Esophagus squamous epithelium (tissue), 5 donors: ENCODE measurements at regions not wholly inside any gene's neighbourhood (a gene's known extent, or its start where the extent isn't known, plus 50 kb on each side); places are given as distances from the start of the nearest gene placed in this dataset.

Experiments used
- DNase-seq: peaks from one replicate; lab custom pipeline; 2025; lab: John Stamatoyannopoulos, UW
- H3K27ac ChIP-seq, 4 donors: fragments of 200-600 bp; sonication (generic); one replicate each; pipeline ENCODE4 v1.5.1; 2016 to 2019; ENCODE audit warnings: mild to moderate bottlenecking in 1 of 4
- H3K27me3 ChIP-seq, 4 donors: fragments of 200-600 bp; sonication (generic); 1 replicate in 3 of 4; 2 replicates in 1 of 4; pipeline versions ENCODE4 v1.5.1 to v1.6.0; 2017 to 2021; ENCODE audit warnings: antibody characterized with exemption in 1 of 4
- H3K36me3 ChIP-seq, 3 donors: fragments of 200-600 bp; sonication (generic); one replicate each; pipeline ENCODE4 v1.5.1; 2016 to 2019
- H3K4me1 ChIP-seq, 3 donors: fragments of 200-600 bp; sonication (generic); one replicate each; pipeline ENCODE4 v1.5.1; 2017 to 2019
- H3K4me3 ChIP-seq, 4 donors: fragments of 200-600 bp; sonication (generic); 1 replicate in 3 of 4; 2 replicates in 1 of 4; pipeline ENCODE4 v1.5.1; 2016 to 2019; ENCODE audit warnings: mild to moderate bottlenecking in 2 of 4, moderate library complexity in 1 of 4
- H3K9me3 ChIP-seq, 3 donors: fragments of 200-600 bp; sonication (generic); one replicate each; pipeline ENCODE4 v1.5.1; 2016 to 2019
- POLR2A ChIP-seq, 4 donors: fragments of 450-650 bp; IDR thresholded peaks; one replicate each; pipeline ENCODE4 v1.6.1; 2017; ENCODE audit warnings: antibody characterized with exemption in 4 of 4, mild to moderate bottlenecking in 4 of 4, moderate library complexity in 3 of 4
- WGBS, 2 donors: methylation state at CpG; one replicate each; pipeline ENCODE4 v1.1.5; 2018; 5-methylcytosine and 5-hydroxymethylcytosine counted together
- intact Hi-C: fragments of 100-400 bp; cut with DNase I; formaldehyde crosslinking; loops from one replicate; pipeline ENCODE4 v1.15.0; 2022
- TF ChIP-seq, protein P1 (sequence below), 6 experiments: fragments of 450-650 bp in 4 of 6; fragments of 200-600 bp in 2 of 6; sonication (generic) in 2 of 6; IDR thresholded peaks; one replicate each; pipeline ENCODE4 v1.5.1; 2016 to 2019; ENCODE audit warnings: antibody characterized with exemption in 6 of 6, mild to moderate bottlenecking in 4 of 6, moderate library complexity in 4 of 6
- donor health status: DM: yes; HTN: yes; CAD: no.

DNA sequence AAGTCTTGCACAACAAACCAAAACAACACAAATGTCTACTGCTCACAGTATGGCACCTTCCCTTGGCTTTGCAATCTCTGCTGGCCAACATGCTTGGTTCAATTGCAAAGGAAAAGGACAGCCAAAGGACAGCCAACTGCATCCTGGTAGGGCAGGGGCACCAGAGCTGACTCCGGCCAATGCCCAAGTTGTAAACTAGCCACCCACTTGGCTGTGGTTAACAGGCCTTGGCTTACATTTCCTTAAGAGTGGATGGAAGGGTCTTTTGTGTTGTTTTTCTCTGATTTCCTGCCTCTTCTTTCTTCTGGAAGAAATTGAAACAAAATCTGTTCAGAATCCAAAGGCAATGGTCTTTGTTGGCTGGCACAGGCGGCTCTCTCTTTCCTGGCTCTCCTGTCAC lies 119.1 kb upstream of the TRIB2 start:
- Histone ChIP-seq H3K9me3 (no peaks in the 10 kb centered on the region), H3K4me1 (no peaks in the 10 kb centered on the region), H3K27ac (no peak overlapping the region), H3K4me3 (no peak overlapping the region), H3K36me3 (no peaks in the 10 kb centered on the region), H3K27me3 (no peaks in the 10 kb centered on the region)
- DNase-seq = no peak
- intact Hi-C loops = no loop called here
- no peak for TF ChIP-seq POLR2A (IDR thresholded peaks at IDR 0.05)
- TF ChIP-seq, protein P1, sequence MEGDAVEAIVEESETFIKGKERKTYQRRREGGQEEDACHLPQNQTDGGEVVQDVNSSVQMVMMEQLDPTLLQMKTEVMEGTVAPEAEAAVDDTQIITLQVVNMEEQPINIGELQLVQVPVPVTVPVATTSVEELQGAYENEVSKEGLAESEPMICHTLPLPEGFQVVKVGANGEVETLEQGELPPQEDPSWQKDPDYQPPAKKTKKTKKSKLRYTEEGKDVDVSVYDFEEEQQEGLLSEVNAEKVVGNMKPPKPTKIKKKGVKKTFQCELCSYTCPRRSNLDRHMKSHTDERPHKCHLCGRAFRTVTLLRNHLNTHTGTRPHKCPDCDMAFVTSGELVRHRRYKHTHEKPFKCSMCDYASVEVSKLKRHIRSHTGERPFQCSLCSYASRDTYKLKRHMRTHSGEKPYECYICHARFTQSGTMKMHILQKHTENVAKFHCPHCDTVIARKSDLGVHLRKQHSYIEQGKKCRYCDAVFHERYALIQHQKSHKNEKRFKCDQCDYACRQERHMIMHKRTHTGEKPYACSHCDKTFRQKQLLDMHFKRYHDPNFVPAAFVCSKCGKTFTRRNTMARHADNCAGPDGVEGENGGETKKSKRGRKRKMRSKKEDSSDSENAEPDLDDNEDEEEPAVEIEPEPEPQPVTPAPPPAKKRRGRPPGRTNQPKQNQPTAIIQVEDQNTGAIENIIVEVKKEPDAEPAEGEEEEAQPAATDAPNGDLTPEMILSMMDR (IDR thresholded peaks at IDR 0.05) = no peak
- WGBS, 2 donors = 94 to 95% methylated on average over 2 of the region's 2 CpGs

DNA sequence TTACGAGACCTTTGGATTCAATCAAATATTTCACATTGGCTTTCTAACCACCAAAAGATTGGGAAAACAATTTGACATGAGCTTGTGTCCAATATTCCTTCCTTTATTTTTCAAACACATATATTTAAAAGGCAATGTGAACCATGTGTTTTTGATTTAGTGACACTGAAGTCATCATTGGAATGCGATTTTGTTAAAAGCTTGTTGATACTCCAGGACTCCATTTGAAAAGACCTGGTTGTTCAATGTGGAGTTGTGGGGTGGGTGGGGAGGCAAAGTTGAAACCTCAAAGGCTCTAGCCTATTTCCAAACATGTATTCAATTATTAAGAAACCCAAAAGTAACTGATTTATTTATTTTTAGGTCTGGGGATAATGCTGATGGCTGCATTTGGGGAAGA lies 114.1 kb upstream of the TRIB2 start:
- intact Hi-C loops = no loop called here
- Histone ChIP-seq H3K27me3 (peaks cover 0 to 4% (median 0%) of the 10 kb centered on the region in 4 donors), H3K4me1 (no peaks in the 10 kb centered on the region), H3K27ac (no peak overlapping the region), H3K9me3 (no peaks in the 10 kb centered on the region), H3K4me3 (no peak overlapping the region), H3K36me3 (no peaks in the 10 kb centered on the region)
- DNase-seq = no peak
- TF ChIP-seq POLR2A (IDR thresholded peaks at IDR 0.05) = no peak
- TF ChIP-seq, protein P1 (IDR thresholded peaks at IDR 0.05) = no peak
- 85 to 86% methylated on average over 2 of the region's 2 CpGs for WGBS, 2 donors

DNA sequence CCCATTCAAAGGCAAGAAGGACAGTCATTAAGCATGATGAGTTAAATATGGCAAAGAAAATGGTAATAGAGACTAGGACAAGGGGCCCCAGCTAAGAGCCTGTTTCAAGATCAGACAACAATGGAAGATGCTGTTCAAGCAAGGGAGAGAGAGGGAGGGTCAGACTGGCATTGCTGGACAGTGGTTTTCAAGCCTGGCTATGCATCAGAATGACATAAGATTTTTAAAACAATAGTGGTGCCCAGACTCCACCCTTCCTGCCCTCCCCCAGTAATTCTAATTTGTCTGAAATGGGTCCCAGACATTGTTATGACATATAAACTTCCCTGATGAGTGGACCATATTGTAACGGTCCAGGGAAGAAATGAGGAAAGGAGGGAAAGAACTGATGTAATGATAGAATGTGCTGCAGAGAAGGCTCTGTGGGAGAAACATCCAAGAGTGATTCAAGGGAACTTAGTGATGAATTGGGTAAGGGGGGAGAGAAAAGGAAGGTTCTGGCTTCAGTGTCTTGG lies 112.9 kb upstream of the TRIB2 start:
- intact Hi-C loops = no loop called here
- H3K36me3 ChIP-seq = no peaks in the 10 kb centered on the region
- H3K9me3 ChIP-seq = no peaks in the 10 kb centered on the region
- WGBS, 2 donors = 50 to 74% methylated on average over 1 of the region's 1 CpG
- no peak overlapping the region for H3K4me3 ChIP-seq
- DNase-seq = no peak
- no peak for TF ChIP-seq POLR2A (IDR thresholded peaks at IDR 0.05)
- TF ChIP-seq, protein P1 (IDR thresholded peaks at IDR 0.05) = no peak
- no peak overlapping the region for H3K27ac ChIP-seq
- no peaks in the 10 kb centered on the region for H3K4me1 ChIP-seq
- peaks cover 0 to 4% (median 0%) of the 10 kb centered on the region in 4 donors for H3K27me3 ChIP-seq

DNA sequence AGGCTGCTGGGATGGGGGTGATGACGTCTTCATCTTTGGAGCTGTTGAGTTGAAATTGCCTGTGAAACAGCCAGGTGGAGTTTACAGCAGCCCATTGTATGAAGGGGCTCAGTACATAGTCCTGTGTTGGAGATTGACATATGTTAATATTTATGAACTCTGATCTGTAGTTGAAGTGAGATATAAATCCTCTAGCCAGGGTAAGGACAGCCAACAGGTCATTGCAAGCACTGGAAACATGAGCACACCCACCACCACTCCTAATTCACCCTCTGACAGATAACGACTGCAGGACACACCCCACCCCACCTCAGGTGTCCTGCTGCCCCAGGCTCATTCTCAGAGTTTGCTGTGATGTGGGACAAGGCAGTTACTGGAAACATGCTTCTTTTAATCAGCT lies 112.4 kb upstream of the TRIB2 start:
- 59 to 62% methylated on average over 2 of the region's 2 CpGs for WGBS, 2 donors

DNA sequence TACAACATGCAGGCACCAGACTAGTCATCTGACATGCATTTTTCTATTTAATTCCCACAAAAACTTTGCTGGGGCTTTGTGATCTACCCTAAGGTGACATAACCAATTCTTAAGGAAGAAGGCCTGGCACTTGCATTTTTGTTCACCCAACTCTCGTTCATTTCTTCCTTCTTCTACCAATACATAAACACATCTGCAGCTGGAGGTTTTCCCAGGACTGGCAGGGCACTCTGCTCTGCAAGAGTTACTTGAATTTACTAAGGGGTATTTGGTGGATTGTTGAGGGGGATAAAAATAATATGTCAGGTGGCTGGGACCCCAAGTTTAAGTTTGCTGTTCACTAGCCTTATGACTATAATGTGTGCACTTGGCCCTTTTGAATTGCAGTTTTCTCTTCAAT lies 111.4 kb upstream of the TRIB2 start:
- no peaks in the 10 kb centered on the region for H3K9me3 ChIP-seq
- 79 to 100% methylated on average over 1 of the region's 1 CpG for WGBS, 2 donors
- H3K27me3 ChIP-seq = peaks cover 0 to 4% (median 0%) of the 10 kb centered on the region in 4 donors
- H3K4me3 ChIP-seq = no peak overlapping the region
- intact Hi-C loops = no loop called here
- no peaks in the 10 kb centered on the region for H3K36me3 ChIP-seq
- no peak for DNase-seq
- no peaks in the 10 kb centered on the region for H3K4me1 ChIP-seq
- no peak overlapping the region for H3K27ac ChIP-seq
- TF ChIP-seq, protein P1 (IDR thresholded peaks at IDR 0.05) = no peak
- no peak for TF ChIP-seq POLR2A (IDR thresholded peaks at IDR 0.05)

More for the DNA sequence above, 112.4 kb upstream of the TRIB2 start:
- peaks cover 0 to 4% (median 0%) of the 10 kb centered on the region in 4 donors for H3K27me3 ChIP-seq
- no peak for DNase-seq
- no peaks in the 10 kb centered on the region for H3K9me3 ChIP-seq
- H3K27ac ChIP-seq = no peak overlapping the region
- H3K4me3 ChIP-seq = no peak overlapping the region
- H3K4me1 ChIP-seq = no peaks in the 10 kb centered on the region
- intact Hi-C loops = no loop called here
- H3K36me3 ChIP-seq = no peaks in the 10 kb centered on the region
- no peak for TF ChIP-seq POLR2A (IDR thresholded peaks at IDR 0.05)
- TF ChIP-seq, protein P1 (IDR thresholded peaks at IDR 0.05) = no peak
